DLD1 (cell line): ENCODE measurements at regions not wholly inside any gene's neighbourhood (a gene's known extent, or its start where the extent isn't known, plus 50 kb on each side); places are given as distances from the start of the nearest gene placed in this dataset.
"Not testable (repeated sequence)": the region's sequence is repeated elsewhere in the genome, so short reads cannot be mapped to it uniquely, and the experiment has no call there.

Experiments used
- in situ Hi-C: cut with HindIII; loops from 2 replicates; pipeline ENCODE4 v1.10.0; 2017; ENCODE audit warnings: low sequenced_read_pairs

GRCh38 chr18:60067426-60068210, 167.8 kb downstream of the PMAIP1 start:
- in situ Hi-C loops, result no loop called here

GRCh38 chr18:60066219-60066975, 166.6 kb downstream of the PMAIP1 start:
- in situ Hi-C loops, result no loop called here

GRCh38 chr18:60064271-60064670, 164.5 kb downstream of the PMAIP1 start:
- in situ Hi-C loops, result no loop called here

GRCh38 chr18:60062831-60063230, 163.0 kb downstream of the PMAIP1 start:
- in situ Hi-C loops, result not testable (repeated sequence)

GRCh38 chr18:60062396-60062795, 162.6 kb downstream of the PMAIP1 start:
- in situ Hi-C loops, result no loop called here

DNA sequence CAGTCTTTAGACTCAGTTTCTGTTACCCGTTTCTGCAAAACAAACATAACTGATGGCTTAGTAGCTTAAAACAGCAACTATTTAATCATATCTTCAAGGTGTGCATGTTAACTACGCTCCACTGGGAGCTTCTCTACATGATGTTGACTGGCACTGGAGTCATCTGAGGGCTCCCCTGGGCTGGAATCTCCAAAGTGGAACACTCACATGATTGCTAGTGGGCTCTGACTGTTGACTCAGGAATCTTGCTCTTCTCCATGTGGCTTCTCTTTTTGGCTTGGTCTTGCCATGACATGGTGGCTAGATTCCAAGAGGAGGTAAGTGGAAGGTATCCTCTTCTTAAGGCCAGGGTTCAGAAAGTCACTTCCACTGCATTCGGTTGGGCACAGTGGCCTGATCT, 160.8 kb downstream of the PMAIP1 start:
- in situ Hi-C loops, result no loop called here

GRCh38 chr18:60060026-60060425, 160.2 kb downstream of the PMAIP1 start:
- in situ Hi-C loops, result no loop called here

- in situ Hi-C loops, result no loop called here
These were observed 159.4 kb downstream of the PMAIP1 start for GRCh38 chr18:60059216-60059615.

- in situ Hi-C loops, result no loop called here
These were observed 154.0 kb downstream of the PMAIP1 start for GRCh38 chr18:60053747-60054304.

GRCh38 chr18:60050821-60051220, 151.0 kb downstream of the PMAIP1 start:
- in situ Hi-C loops, result no loop called here

- in situ Hi-C loops, result no loop called here
These were observed 149.4 kb downstream of the PMAIP1 start for GRCh38 chr18:60049172-60049571.

DNA sequence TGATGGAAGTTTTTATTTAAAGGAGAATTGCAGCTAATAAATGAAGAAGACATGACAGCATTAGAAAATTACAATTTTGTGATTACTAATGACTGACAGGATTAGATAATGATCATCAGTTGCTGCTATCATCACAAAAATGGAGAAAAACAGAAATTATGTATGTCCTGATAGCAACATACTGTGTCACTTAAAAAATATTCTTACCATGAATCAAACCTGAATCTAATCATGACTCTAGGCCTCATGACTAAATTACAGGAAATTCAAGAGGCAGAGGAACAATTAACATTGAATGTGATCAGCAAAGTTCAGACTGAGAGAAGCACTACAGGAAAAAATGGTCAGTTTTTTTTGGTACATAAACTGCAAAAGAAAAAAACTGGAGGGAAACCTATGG, 147.8 kb downstream of the PMAIP1 start:
- in situ Hi-C loops, result no loop called here

- in situ Hi-C loops, result no loop called here
These were observed 144.7 kb downstream of the PMAIP1 start for GRCh38 chr18:60044290-60045006.

DNA sequence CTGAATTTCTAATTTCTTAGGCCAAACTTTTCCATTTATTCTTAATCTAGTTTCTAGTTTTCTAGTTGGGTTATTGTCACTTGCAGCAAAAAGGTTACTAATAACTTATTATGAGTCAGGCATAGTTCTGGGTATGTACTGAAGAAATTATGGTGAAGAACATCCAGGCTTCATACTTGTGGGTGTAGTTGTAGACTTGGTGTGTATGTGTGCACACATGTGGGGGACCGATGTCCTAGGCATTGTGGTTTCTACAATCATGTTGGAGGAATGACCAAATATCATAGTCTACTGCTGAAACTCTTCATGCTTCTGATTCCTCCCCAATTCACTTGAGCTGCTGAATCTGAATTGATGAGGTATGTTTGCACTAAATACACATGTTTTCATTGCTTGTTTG, 141.2 kb downstream of the PMAIP1 start:
- in situ Hi-C loops, result no loop called here

DNA sequence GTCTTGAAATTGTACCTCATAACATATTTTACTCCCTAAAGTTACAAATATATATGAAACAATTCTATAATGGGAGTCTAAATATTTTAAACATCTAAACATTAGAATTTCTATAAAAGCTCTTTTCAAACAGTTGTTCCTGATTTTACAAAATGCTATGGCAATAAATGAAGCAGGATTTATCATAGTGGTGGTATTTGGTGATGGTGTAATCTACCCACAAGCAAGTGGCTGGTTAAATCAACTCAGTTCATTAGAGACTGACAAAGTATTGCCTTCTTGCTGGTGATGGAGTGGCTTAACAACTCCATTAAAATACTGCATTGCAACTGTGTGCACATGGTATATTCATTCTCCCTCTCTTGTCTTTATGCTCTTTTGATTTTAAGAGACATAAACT, 138.9 kb downstream of the PMAIP1 start:
- in situ Hi-C loops, result no loop called here

DNA sequence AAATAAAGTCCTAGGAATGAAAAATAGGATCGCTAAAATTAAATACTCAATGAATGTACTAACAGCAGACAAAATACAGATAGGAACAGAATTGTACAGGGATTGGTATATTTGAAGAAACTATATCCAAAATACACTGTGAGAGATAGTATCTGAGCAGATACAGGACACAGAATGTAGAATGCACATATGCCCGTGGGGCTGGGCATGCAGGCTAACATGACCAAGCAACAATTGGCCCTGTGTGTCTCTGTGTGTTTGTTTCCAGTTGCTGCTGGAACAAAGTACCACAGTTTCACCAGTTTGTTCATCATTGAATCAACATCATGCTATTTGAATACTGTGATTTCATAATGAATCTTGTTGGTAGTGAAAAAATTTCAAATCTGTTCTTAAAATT, 127.6 kb downstream of the PMAIP1 start:
- in situ Hi-C loops, result no loop called here

DNA sequence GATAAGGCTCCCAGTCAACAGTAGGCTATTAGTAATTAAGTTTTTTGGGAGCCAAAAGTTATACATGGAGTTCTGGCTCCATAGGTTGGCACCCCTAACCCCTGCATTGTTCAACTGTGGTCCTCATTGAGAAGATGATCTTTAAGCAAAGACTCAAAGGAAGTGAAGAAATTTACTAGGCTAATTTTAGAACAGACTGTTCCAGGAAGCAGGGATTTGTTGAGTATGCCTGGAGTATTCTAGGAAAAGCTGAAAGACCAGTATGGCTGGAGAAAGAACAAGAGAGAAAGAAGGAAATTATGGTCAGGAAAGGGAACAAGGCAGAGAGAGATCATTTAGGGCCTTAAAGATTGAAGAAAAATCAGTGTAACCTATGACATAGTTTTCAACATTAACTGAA, 125.1 kb downstream of the PMAIP1 start:
- in situ Hi-C loops, result no loop called here

GRCh38 chr18:60024345-60024744, 124.5 kb downstream of the PMAIP1 start:
- in situ Hi-C loops, result no loop called here

GRCh38 chr18:60022671-60023276, 123.0 kb downstream of the PMAIP1 start:
- in situ Hi-C loops, result no loop called here

GRCh38 chr18:60021556-60021955, 121.8 kb downstream of the PMAIP1 start:
- in situ Hi-C loops, result no loop called here
